NCI-H146 (cell line): ENCODE measurements at regions not wholly inside any gene's neighbourhood (a gene's known extent, or its start where the extent isn't known, plus 50 kb on each side); places are given as distances from the start of the nearest gene placed in this dataset.

Experiments
- DNase-seq: peaks from one replicate; lab custom pipeline; 2025; lab: John Stamatoyannopoulos, UW

DNA sequence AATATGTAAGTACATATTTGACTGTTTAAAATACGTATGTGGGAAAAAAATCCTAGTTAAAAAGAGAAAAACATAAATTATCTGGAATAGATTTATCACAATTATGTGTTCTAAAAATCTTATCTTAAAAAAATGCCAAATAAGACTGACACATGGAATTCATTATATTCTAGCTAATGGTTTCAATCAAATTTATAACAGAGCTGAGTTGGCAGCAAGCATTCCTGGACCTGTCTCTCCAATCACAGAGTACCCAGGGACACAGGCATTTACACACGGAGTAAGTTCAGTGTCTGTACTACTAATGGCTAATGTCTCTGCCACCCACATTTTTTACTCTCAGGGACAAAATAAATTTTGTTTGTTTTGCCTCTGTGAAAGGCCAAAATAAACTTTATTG lies 122.3 kb downstream of the RPS12 start:
- DNase-seq = no peak

DNA sequence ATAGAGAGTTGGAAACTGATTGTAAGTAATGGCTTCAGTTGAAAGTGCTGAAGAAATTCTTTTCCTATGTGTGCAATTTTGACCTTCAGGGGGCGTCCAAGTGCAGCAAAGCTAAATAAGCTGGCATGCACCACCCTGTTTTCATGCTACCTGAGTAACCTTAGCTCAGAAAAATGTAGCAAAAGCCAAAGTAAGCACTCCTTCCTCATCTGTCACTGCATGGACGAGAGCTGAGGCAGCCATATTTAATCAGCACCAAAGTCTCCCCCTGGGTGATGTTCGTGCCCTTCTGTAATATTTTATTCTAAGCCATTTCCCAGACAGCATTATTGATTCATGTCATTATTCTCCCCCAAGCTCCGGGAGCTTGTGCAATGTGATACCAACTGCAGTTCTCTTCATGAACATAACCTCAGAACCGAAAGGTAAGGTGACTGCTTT lies 123.1 kb downstream of the RPS12 start:
- peak; percentile 93 for DNase-seq

DNA sequence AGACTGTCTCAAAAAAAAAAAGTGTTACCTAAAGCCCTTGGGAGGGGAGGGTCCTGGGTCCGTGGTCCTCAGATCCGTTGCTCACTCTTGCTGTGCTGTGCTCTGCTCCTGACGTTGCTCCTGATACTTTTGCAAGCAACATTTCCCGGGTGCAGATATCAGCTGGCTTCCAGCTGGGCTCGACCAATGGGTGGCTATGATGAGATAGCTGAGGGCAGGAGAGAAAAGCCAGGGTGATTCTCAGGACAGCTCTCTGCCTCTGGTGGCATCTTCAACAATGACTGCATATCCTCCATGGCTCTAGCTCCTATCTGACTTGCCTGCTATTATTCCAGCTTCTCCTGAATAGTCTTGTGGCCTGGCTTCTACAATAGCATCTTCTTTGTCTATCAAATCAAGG lies 134.5 kb downstream of the RPS12 start:
- no peak for DNase-seq

DNA sequence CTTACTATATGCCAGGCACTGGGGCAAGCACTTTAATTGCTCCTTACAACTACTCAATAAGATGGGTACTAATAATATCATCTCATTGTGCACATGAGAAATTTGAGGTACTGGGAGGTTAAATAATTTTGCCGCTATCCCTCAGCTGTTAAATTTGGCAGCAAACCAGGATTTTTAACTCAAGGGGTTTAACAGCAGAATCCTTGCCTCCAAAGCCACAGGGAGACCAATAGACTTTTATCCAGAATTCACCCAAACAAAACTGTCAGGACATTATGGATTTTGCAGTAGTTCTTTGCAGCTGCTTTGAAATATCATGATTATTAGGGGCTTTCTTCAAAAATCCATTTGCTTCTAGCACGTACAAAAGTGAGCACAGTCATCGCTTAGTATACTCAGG lies 136.2 kb downstream of the RPS12 start:
- no peak for DNase-seq

DNA sequence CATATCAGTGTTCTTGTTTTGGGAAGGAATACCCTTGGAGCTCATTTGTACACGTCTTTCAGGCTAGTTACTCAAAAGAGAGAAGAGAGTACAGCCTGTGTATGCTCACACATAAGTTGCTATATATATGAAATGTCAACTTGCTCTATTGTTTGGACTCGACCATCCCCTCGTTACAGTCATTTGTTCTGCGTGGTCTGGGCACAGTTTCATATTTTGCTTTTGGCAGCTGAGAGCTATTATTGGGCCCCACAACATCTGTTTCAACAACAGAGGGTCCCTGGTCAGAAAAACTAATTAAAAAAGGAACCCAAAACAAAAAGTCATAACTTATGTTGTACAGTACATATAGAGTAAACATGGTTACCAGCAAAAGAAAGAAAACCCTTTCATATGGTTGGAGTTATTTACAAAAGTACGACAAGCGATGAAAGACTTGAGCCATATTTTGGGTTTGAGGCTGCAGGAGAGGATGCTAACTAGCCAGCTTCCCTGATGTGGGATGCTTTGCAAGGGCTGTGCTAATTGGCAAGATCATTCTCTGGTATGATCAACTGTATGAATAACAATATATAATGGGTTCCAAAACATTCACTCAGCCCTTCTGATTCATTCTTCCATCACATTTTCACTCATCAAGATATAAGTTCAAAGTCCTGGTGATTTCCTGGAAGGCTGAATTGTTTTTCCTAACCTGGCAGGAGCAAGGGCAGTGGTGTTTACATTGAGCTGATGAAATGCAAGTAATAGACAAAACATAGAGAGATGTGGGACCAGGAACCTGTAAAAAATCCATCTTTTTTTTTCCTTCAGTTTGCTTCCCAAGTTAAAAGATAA lies 137.9 kb downstream of the RPS12 start:
- DNase-seq = no peak

DNA sequence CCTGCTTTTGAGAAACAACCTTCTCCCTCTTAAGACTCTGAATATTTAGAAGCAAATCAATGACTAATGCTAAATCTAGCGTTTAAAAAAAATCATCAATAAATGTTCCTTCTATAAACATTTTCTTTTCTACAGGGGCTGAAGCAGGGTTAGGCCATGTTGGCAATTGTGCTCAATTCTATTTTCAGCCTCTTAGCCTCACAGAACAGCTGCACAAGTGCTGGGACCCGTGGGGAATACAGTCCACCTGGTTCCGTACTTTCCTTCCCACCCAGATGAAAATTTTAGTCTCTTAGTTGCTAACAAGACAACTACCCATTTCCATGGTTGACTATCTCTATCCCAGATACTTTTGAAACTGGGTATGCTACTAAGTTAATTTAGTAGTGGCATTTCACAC lies 138.6 kb downstream of the RPS12 start:
- DNase-seq = no peak

DNA sequence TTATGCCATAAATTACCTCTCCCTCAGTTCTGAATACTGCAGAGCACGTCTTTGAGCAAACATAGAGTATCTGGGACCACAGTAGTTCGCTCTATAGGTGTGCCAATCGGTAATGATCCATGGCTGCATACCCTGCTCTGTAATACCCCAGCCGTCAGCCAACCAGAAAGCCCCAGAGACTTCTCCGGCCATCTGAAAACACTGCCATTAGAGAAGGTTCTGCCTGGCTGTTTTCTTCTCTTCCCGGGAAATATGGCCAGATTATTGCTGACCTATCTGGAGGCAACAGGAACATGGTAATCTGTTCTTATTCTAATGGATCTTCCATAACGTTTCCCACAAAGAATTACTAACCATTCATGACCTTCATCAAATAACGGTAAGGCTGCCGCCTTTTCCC lies 139.9 kb downstream of the RPS12 start:
- DNase-seq = no peak

DNA sequence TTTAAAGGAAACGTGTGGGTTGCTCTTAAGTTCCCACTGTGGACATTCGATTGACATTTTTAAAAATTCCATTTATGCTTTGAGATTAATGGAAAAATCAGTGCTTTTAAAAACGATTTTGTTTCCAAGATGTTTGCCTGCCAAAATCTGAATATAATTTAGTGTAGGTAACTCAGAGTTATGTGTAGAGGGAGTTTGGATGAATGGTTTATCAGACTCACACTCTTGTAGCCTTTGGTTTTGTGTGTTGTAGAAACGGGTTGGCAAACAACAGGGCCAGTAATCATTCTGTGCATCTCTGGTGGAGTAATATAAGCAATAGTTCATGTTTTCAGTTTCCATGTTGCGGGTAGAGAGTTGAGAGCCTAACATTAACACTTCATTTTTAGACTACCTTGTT lies 140.6 kb downstream of the RPS12 start:
- no peak for DNase-seq

DNA sequence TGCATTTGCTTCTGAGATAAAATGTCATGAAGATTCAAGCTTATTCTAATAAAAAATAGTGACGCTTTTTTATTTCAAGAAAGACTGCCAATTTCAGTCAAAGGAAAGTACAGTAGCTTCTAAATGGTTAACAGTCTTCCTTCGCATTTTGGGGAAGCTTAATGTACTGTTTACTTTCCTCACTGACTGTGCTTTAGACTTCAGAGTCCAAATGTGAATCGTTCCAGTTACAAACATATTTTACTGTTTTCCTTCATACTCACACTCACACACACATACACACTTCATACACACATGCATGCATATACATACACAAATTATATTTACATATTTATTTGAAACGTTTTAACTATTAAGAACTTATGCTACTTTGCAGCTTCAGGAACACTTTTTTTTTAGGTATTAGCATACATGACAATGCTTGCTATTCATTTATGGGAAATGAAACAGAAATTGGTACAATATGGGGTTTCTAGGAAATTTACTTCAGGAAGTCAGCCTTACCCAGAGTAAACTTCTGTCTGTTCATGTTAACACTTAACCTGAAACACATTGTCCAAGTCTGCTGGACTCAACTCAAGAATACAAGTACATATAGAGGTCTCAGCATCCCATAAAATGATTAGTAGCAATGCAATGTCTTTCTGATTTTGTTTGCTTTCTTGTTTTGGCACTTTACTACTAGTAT lies 145.4 kb downstream of the RPS12 start:
- DNase-seq = no peak

DNA sequence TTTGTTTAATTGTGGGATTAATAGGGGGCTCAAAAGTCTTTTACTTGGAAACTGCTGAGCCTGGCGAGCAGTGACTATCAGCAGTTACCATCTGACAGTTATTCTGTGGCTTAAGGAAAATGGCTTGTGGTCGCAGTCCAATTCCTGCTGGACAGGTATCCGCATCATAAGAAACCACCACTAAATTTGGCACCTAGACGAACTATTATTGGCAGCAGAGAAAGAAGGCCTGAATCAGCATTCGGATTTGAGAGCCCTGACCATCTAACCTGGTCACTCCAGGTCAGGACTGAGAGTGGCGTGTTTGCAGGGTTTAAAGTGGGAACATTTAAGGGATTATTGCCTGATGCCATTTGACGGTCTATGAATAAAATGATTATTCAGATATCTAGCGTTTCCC lies 146.4 kb downstream of the RPS12 start:
- no peak for DNase-seq

DNA sequence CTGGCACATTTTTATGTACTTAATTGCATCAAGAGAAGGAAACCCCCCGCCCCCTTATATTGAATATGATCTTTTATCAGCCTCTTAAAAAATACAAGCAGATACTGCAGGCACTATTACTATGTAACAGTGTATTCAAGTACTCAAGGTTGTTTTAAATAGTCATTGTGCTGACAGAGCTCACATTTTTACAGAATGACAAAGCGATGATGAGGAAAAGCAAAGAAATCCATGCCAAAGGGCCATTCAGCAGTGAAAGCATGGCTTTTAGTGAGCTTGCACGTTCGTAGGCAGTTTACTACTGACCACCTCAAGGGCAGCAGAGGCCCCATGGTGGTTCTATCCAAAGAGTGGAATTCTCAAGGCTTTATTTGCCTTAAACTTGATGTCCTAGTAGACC lies 146.8 kb downstream of the RPS12 start:
- no peak for DNase-seq

DNA sequence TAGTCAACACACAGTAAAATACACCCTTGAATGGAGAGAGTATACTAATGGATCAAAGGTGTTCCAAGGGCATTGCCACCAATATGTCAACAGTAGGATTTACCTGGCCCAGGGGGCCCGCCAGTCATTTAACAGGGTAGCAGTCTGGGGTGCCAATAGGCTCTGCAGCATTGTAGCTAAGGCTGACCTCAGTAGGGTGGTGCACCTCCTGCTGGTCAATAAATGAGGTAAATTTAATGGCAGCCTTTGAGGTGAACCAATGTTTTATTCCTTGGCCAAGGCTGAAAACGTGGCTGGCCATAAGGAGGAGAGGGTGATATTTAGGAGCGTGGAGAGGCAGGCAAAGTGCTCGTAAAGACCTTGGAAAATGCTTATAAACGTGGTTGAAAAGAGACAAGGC lies 147.2 kb downstream of the RPS12 start:
- peak; percentile 69 for DNase-seq

DNA sequence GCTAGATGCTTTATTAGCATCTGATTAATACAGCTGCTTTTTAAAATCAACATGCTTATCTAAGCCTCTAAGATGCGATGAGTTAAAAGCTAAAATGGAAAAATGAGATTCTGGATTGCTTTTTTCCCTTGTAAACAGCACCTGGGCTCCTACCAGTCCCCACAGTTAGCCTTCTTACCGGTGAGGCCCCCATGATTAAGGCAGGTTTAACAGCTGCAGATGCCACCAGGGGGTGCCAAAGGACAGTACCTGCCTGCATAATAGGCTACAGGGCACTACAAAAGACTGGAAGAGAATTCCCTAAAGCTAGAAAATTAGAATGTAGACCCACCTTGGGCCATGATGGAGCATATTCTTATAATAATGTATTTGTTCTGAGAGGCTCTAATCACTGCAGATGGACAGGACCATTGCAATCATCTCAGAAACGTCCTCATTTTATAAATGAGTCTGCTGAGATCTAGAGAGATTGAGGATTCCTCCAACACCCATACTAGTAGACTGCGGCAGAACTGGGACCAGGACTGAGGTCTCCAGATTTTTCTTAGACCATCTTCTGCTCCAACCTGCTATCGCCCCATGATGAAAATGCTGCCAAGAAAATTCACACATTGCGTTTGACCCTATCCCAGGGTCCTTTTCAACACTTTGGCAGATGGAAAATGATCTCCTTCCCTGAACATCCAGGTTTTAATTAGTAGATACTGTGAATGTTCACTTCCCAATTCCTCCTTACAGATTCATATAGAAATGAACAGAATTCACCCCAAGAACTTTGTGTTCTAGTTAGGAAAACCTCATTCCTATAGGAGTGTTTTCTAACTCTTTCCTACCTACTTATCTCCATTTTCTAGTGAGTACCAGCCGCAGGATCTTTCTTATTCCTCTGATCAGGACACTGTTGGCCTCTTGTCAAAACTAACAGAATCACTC lies 148.8 kb downstream of the RPS12 start:
- peak; percentile 93 for DNase-seq

DNA sequence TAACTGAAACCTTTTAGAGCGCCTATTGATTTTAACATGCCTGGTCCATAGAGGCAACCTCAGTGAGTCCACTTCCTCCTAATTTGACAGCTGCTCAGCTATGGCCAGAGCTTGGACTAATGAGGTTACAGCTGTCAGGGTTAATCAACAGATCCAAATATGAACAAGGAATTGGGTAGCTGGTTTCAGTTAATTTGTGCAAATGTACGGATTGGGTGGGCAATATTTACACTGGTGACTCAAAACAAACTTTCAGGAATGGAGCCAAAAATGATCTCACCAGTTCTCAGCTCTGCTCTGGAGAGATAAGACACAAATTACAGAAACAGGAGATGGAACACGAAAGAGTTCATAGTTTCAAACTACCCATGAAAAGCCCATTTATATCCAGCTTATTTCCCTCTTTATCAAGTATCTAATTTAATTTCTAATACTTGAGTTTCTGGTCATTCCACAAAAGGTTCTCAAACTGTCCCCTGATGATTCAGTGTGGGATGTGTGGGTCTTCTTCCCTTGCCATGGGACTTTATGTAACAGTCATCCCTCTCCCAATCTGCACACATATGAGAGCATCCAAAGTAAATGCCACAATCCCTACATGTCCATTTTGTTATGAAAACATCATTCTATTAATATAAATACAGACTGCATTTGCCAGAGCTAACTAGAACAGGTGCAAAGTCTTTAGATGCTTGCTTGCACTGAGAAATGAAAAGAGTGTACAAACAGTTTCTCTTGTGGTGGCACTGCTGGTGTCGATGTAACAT lies 149.9 kb downstream of the RPS12 start:
- peak; percentile 96 for DNase-seq

DNA sequence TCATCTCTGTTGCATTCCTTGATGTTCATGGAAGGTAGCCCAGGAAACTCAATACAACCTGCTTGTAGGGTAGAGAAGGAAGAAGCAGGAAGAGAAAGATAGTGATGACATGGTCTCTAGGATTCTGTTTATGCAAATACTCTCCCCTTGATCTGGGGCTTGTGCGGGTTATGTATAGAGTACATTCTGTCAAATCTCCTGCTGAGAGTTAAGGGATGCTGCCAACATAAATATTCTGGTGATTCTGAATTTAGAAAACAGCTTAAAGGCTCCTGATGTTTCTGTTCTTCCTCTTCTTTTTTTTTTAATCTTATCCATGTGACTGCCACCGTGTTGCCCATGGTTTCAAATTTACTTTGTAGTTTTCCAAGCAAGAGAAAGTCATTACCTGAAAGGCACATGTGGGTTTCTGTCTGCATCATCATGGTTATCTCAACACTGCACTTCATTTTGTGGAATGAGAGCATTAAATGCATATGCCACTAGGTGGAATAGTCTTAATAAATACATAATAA lies 150.6 kb downstream of the RPS12 start:
- DNase-seq = peak; percentile 79

DNA sequence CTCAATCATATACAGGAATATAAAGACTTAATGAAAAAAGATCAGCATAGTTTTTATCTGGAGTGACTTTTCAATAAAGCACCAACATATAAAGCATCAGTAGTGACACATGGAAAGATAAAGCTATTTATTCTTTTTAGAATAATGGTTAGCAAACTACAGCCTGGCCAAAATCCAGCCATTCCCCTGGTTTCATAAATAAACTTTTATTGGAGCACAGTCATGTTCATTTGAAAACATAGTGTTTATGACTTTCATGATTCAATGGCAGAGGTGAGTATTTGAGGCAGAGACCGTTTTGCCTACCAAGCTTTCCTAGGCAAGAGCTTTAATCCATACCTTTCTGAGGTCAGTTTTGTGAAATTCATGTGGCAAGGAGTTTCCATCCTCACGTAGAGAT lies 153.5 kb downstream of the RPS12 start:
- DNase-seq = no peak

DNA sequence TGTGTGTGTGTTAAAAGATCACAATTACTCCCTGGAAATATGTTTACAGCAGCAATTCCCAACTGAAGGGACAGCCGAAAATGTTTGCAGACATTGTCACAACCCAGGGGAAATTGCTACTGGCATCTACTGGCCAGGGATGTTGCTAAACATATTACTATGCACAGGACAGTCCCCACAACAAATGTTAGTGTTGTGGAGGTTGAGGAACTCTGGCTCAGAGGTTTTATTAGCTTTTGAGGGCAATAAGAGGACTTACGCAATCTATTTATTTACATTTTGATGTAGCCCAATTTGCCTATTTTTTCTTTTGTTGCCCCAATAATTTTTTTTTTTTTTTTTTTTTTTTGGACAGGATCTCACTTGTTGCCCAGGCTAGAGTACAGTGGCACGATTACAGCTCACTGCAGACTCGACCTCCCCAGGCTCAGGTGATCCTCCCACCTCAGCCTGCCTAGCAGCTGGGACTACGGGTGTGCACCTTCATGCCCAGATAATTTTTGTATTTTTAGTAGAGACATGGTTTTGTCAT lies 154.1 kb downstream of the RPS12 start:
- DNase-seq = no peak

DNA sequence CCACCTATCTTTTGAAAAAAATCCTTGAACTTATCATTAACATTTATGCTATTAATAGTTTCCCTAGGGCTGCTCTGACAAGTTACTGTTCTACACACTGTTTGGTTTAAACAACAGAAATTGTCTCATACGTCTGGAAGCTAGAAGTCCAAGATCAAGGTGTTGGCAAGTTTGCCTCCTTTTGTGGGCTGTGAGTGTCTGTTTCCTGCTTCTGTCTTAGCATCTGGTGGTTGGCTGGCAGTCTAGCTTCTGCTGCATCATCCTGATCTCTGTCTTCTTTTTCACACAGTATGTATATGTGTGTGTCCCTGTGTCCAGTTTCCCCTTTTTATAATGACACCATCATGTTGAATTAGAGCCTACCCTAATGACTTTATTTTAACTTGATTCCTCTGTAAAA lies 154.8 kb downstream of the RPS12 start:
- no peak for DNase-seq

DNA sequence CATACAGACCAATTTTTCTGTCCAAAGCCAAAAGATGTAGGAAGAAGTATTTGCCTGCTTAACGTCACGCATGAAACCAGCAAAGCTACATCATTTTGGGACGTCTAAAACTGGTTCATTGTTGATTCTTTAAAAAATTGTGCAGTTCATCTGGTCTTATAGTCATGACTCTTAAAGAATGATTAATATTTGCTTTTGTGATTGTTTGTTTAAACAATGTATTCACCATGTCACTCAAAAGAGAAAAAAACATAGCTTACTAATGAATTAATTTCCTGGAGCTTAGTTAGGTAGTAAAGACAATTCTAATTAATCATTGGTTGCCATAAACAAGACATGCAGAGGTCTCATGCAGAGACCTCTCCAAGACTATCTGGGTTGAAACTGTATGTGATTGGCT lies 157.3 kb downstream of the RPS12 start:
- no peak for DNase-seq

DNA sequence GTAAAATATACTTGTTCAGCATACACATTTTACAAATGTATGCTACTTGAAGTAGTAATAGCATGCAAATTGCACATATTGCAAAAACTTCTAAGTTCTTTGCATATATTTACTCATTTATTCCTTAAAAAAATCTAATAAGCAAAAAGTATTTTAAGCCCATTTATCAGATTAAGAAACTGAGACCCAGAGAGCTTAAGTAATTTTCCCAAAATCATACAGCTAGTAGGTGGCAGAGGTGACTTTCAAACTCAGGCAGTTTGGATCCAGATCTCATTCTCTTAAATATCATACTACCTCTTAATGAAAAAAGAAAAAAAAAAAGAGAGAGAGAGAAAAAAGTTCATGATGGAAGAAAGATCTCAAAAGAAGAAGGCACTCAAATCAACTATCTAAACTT lies 157.9 kb downstream of the RPS12 start:
- no peak for DNase-seq

DNA sequence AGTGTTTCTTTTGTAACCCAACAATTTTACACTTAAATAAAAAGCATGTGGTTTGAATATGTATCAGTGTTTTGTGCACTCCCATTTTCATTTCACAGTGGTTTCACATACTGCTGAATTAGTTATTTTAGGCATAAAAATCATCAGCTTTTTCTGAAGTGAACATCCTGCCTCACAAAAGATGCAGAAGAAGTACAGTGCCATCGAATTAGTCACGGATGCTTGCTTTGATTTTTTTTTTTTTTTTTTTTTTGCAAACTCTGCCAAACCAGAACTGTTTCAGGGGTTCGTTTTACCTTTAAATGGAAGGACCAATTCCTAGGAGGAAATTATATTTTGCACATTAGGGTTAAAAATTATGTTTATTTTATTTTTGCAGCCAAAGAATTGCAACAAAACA lies 158.6 kb downstream of the RPS12 start:
- peak; percentile 54 for DNase-seq
